Liver (tissue), 8 donors: ENCODE measurements at regions not wholly inside any gene's neighbourhood (a gene's known extent, or its start where the extent isn't known, plus 50 kb on each side); places are given as distances from the start of the nearest gene placed in this dataset.

Source experiments
- DNase-seq: peaks from one replicate; pipeline ENCODE4 v3.0.0-alpha.2; 2017; ENCODE audit warnings: low spot score
- H3K27ac ChIP-seq, 2 donors: one replicate each; pipeline ENCODE4 v1.7.0; 2013; ENCODE audit warnings: inconsistent platforms in 2 of 2, low read length in 2 of 2, control low read depth in 1 of 2, low read depth in 1 of 2, mild to moderate bottlenecking in 1 of 2
- H3K27me3 ChIP-seq, 4 donors: one replicate each; pipeline versions ENCODE4 v1.6.1 to v1.7.0; 2013; ENCODE audit warnings: low read length in 3 of 4, inconsistent platforms in 1 of 4, mild to moderate bottlenecking in 1 of 4, moderate library complexity in 1 of 4; ENCODE audit not compliant: control insufficient read depth in 4 of 4, insufficient read depth in 4 of 4
- H3K36me3 ChIP-seq, 4 donors: one replicate each; pipeline versions ENCODE4 v1.6.1 to v1.7.0; 2013; ENCODE audit warnings: low read length in 3 of 4, mild to moderate bottlenecking in 3 of 4, low read depth in 1 of 4, moderate library complexity in 1 of 4; ENCODE audit not compliant: control insufficient read depth in 4 of 4, insufficient read depth in 3 of 4
- H3K4me1 ChIP-seq, 4 donors: one replicate each; pipeline versions ENCODE4 v1.6.1 to v1.7.0; 2013; ENCODE audit warnings: low read length in 3 of 4, mild to moderate bottlenecking in 3 of 4, moderate library complexity in 1 of 4; ENCODE audit not compliant: control insufficient read depth in 4 of 4, insufficient read depth in 4 of 4
- H3K4me3 ChIP-seq, 3 donors: one replicate each; pipeline versions ENCODE4 v1.6.1 to v1.7.0; 2013; ENCODE audit warnings: low read length in 3 of 3, control low read depth in 1 of 3, low read depth in 1 of 3, mild to moderate bottlenecking in 1 of 3
- H3K9ac ChIP-seq, 2 donors: one replicate each; pipeline ENCODE4 v1.7.0; 2013; ENCODE audit warnings: low read length in 2 of 2, mild to moderate bottlenecking in 2 of 2, moderate library complexity in 2 of 2, control low read depth in 1 of 2, low read depth in 1 of 2
- H3K9me3 ChIP-seq, 4 donors: one replicate each; pipeline versions ENCODE4 v1.6.1 to v1.7.0; 2013; ENCODE audit warnings: low read length in 3 of 4; ENCODE audit not compliant: control insufficient read depth in 4 of 4
- ATF3 ChIP-seq: IDR thresholded peaks from 2 replicates; pipeline ENCODE4 v1.6.1; 2016; ENCODE audit warnings: antibody characterized with exemption
- CTCF ChIP-seq: fragments of 150-350 bp; IDR thresholded peaks from 2 replicates; pipeline ENCODE4 v1.5.1; 2017; ENCODE audit warnings: improper control_type of control experiment, low read depth, low read length; ENCODE audit not compliant: missing input control
- EGR1 ChIP-seq, 2 donors: IDR thresholded peaks; 2 replicates each; pipeline ENCODE4 v1.6.1; 2016 to 2018; ENCODE audit warnings: antibody characterized with exemption in 2 of 2, low read depth in 2 of 2
- FOXA1 ChIP-seq: IDR thresholded peaks from 2 replicates; pipeline ENCODE4 v1.6.1; 2016; ENCODE audit warnings: antibody characterized with exemption
- FOXA2 ChIP-seq: IDR thresholded peaks from 2 replicates; pipeline ENCODE4 v1.6.1; 2016; ENCODE audit warnings: antibody characterized with exemption
- GABPA ChIP-seq, 2 donors: IDR thresholded peaks in 1 of 2; conservative IDR thresholded peaks in 1 of 2; 2 replicates each; pipeline ENCODE4 v1.6.1; 2016; ENCODE audit warnings: antibody characterized with exemption in 2 of 2, mild to moderate bottlenecking in 1 of 2, moderate library complexity in 1 of 2
- HNF4A ChIP-seq, 2 donors: conservative IDR thresholded peaks; 2 replicates each; pipeline ENCODE4 v1.6.1; 2016; ENCODE audit warnings: antibody characterized with exemption in 2 of 2, mild to moderate bottlenecking in 2 of 2
- HNF4G ChIP-seq: IDR thresholded peaks from 2 replicates; pipeline ENCODE4 v1.6.1; 2016; ENCODE audit warnings: antibody characterized with exemption
- JUND ChIP-seq, 2 donors: IDR thresholded peaks; 2 replicates each; pipeline ENCODE4 v1.6.1; 2016; ENCODE audit warnings: antibody characterized with exemption in 2 of 2
- MAX ChIP-seq: IDR thresholded peaks from 2 replicates; pipeline ENCODE4 v1.6.1; 2016; ENCODE audit warnings: antibody characterized with exemption
- NR2F2 ChIP-seq: IDR thresholded peaks from 2 replicates; pipeline ENCODE4 v1.6.1; 2016; ENCODE audit warnings: antibody characterized with exemption
- REST ChIP-seq: IDR thresholded peaks from 2 replicates; pipeline ENCODE4 v1.6.1; 2016; ENCODE audit warnings: antibody characterized with exemption, mild to moderate bottlenecking
- RXRA ChIP-seq, 2 donors: IDR thresholded peaks; 2 replicates each; pipeline ENCODE4 v1.6.1; 2017 to 2018; ENCODE audit warnings: antibody characterized with exemption in 2 of 2, mild to moderate bottlenecking in 1 of 2
- SP1 ChIP-seq: IDR thresholded peaks from 2 replicates; pipeline ENCODE4 v1.6.1; 2018; ENCODE audit warnings: antibody characterized with exemption, mild to moderate bottlenecking
- TAF1 ChIP-seq: conservative IDR thresholded peaks from 2 replicates; pipeline ENCODE4 v1.6.1; 2016; ENCODE audit warnings: antibody characterized with exemption, mild to moderate bottlenecking
- YY1 ChIP-seq: IDR thresholded peaks from 2 replicates; pipeline ENCODE4 v1.6.1; 2016; ENCODE audit warnings: antibody characterized with exemption, mild to moderate bottlenecking
- ZBTB33 ChIP-seq: IDR thresholded peaks from 2 replicates; pipeline ENCODE4 v1.6.1; 2016; ENCODE audit warnings: antibody characterized with exemption
- WGBS: extraction: QIAGEN DNeasy Blood & Tissue Kit; methylation state at CpG from one replicate; pipeline ENCODE4 v1.1.7; 2013; 5-methylcytosine and 5-hydroxymethylcytosine counted together
- donor health status: healthy.
- donor health status: healthy.
- donor health status: healthy.
- donor health status: healthy.
- donor health status: healthy.

GRCh38 chr7:54846273-54846672 lies 87.3 kb upstream of the SEC61G start:
- Histone ChIP-seq H3K9me3 (no peaks in the 10 kb centered on the region), H3K27ac (no peak overlapping the region), H3K27me3 (no peaks in the 10 kb centered on the region), H3K36me3 (no peaks in the 10 kb centered on the region), H3K4me1 (peaks cover 4 to 14% (median 11%) of the 10 kb centered on the region in 4 donors), H3K9ac (no peak overlapping the region), H3K4me3 (no peak overlapping the region)
- no peak for DNase-seq
- TF ChIP-seq RXRA (IDR thresholded peaks at IDR 0.05) (no peak), CTCF (no peak), FOXA1 (no peak), NR2F2 (no peak), FOXA2 (no peak), JUND (IDR thresholded peaks at IDR 0.05) (no peak), YY1 (no peak), SP1 (no peak), TAF1 (no peak)

GRCh38 chr7:54847921-54848320 lies 88.9 kb upstream of the SEC61G start:
- no peak overlapping the region for H3K27ac ChIP-seq
- no peak for TF ChIP-seq CTCF
- no peak for TF ChIP-seq FOXA1
- no peak for TF ChIP-seq RXRA (IDR thresholded peaks at IDR 0.05)
- no peak for TF ChIP-seq MAX
- TF ChIP-seq YY1, result no peak
- no peak for TF ChIP-seq GABPA (IDR thresholded peaks at IDR 0.05 in 1 of 2, conservative IDR thresholded peaks at IDR 0.05 in 1 of 2)
- no peak for TF ChIP-seq ZBTB33
- no peak for TF ChIP-seq HNF4G
- TF ChIP-seq EGR1 (IDR thresholded peaks at IDR 0.05; ENCODE audit: low read depth in 2 of 2), result no peak
- no peak for TF ChIP-seq HNF4A (conservative IDR thresholded peaks at IDR 0.05)
- no peak for TF ChIP-seq SP1
- no peak for TF ChIP-seq JUND (IDR thresholded peaks at IDR 0.05)
- TF ChIP-seq REST, result no peak
- TF ChIP-seq TAF1, result no peak
- TF ChIP-seq ATF3, result no peak
- no peak overlapping the region for H3K9ac ChIP-seq
- H3K36me3 ChIP-seq, result no peaks in the 10 kb centered on the region
- H3K9me3 ChIP-seq, result no peaks in the 10 kb centered on the region
- H3K27me3 ChIP-seq, result no peaks in the 10 kb centered on the region
- no peak overlapping the region for H3K4me3 ChIP-seq
- DNase-seq, result no peak
- H3K4me1 ChIP-seq, result peaks cover 0 to 4% (median under 1%) of the 10 kb centered on the region in 4 donors
- WGBS, result 84% methylated on average over 1 of the region's 1 CpG
